HK-2 (cell line): ENCODE measurements at regions not wholly inside any gene's neighbourhood (a gene's known extent, or its start where the extent isn't known, plus 50 kb on each side); places are given as distances from the start of the nearest gene placed in this dataset.
"Not testable (repeated sequence)": the region's sequence is repeated elsewhere in the genome, so short reads cannot be mapped to it uniquely, and the experiment has no call there.

Experiments used
- DNase-seq: peaks from one replicate; pipeline ENCODE4 v3.0.0-alpha.2; 2018; ENCODE audit not compliant: unreplicated experiment

DNA sequence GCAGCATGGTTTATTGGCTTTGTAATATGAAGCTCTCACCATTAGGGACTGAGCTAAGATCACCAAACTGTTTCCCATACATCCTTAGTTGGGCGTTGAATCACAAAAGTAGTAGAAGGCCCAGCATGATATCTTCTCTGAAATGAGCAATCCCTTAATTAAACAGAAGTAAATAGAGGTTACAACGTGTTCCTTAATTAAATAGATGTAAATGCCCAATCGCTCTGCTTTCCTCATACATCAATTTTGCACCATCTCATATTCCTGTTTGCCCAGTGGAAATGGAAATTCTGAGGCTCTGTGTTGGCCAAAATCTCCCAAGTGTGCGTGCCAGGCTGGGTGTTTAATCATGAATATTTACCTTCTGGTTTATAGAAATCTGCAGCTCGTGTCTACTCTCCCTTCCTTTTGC is 107.4 kb upstream of the FOXB1 start:
- DNase-seq, result no peak

DNA sequence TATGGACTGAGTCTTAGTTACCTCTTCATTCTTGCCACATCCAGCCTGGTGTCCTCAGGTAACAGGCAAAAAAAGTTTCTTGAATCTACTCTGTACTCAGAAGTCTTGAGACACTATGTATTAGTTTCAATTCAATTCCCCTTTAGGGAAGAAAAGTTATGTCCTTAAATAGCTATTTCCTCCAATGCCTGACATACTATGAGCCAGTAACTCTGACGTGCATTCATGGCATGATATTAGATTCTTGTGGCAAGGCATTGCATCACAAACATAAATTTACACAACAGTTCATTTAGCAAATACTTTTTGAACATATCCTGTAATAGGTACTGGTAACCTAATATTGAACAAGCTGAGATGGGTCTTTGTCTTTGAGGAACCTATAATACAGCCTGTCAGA is 109.3 kb upstream of the FOXB1 start:
- DNase-seq, result no peak

DNA sequence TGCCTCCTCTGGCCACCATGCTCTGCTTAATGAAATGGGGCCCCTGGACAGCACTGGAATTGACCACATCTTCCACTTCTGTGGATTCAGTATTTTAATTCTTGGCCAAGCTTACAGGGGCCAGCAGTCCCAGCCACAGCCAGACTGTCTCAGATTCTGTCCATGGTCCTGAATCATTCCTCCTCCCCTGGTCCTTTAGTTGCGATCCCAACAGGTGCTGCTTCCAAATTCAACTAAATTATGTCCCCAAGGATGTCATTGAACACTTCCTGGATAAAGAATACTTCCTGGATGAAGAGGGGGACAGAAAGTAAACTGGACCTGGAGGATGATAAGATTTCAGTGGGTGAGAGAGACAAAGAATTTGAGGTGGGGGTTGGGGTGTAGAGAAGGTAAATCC is 111.1 kb upstream of the FOXB1 start:
- no peak for DNase-seq

DNA sequence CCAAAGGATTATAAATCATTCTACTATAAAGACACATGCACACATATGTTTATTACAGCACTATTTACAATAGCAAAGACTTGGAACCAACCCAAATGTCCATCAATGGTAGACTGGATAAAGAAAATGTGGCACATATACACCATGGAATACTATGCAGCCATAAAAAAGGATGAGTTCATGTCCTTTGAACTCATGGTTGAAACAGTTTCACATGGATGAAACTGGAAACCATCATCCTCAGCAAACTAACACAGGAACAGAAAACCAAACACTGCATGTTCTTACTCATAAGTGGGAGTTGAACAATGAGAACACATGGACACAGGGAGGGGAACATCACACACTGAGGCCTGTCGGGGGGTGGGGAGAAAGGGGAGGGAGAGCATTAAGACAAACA is 116.2 kb upstream of the FOXB1 start:
- DNase-seq, result not testable (repeated sequence)

DNA sequence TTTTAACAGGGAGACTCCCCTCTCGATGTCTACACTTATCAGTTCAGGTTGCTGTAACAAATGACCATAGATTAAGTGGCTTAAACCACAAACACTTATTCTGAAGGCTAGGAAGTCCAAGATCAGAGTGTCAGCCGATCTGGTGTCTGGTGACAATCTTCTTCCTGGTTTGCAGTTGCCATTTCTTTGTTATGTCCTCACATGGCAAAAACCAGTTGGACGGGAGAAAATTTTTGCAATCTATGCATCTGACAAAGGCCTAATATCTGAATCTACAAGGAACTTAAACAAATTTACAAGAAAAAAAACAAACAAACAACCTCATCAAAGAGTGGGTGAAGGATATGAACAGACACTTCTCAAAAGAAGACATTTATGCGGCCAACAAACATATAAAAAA is 116.9 kb upstream of the FOXB1 start:
- DNase-seq, result no peak

DNA sequence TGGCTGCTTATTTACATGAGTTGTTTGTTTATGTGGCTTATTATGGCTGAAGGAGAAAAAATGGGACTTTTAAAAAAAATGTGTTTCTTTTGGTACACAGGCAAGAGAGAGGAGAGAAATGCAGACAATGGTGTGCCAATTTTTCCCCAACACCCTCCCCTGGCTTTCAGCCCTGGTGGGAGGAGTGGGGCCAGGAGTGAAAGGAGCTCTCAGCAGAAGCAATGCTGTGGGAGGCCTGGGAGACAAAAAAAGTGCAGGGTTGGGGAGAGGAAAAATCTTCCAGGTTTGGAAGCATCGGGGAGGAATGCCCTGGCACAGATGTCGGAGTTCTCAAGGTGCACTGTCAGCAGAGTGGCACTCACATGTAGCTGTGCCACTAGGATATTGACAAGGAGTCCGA is 117.7 kb upstream of the FOXB1 start:
- DNase-seq, result no peak

DNA sequence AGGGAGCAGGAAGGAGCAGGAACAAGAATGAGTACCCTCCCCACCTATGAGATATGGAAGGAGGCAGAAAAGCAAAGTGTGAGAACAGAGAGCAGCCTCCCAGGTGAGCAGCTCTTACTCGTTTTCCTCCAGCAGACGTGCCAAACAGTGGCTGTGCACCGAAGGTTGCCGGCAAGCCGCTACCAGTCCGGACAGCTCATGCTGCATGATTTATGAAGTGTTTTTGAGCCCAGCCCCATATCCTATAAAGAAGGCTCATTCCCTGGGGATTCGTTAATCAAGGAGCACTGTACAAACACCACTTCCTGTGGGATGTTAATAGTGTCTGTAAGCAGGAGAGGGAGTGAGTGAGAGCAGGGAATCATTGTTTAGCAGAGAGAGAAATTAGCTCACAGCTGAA is 118.3 kb upstream of the FOXB1 start:
- no peak for DNase-seq

DNA sequence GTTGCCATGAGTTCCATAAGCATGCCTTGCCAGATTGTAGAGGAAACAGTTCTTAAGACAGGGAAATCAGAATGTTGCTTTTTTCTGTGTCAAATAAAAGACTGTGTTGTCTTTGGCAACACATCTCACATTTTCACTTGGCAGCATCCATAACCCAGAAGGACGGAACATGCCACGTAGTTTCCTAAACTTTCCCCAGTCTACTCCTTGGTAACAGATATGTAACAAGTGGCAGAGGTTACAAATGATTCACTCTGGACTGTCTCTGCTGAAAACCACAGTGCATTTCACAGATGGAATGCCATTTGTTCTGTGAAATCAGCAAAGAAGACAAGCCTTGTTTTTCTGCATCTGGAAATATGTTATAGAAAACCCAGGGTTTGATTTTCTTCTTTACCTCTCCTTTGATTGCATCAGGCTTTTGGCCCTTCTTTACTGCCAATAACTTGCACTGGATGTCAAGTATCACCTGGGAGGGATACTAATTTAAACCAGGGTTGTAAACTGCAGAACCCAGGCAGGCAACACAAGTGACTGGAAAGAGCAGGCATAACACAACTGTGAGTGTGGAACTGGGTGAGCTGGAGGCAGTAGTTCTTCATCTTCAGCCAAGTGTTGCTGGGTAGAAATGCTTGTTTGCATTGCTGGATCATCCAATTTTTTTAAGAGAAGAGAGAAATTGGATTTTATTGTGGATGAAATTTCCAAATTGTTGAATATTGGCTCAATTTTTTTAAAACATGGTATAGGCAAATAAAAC is 124.4 kb upstream of the FOXB1 start:
- DNase-seq, result no peak

DNA sequence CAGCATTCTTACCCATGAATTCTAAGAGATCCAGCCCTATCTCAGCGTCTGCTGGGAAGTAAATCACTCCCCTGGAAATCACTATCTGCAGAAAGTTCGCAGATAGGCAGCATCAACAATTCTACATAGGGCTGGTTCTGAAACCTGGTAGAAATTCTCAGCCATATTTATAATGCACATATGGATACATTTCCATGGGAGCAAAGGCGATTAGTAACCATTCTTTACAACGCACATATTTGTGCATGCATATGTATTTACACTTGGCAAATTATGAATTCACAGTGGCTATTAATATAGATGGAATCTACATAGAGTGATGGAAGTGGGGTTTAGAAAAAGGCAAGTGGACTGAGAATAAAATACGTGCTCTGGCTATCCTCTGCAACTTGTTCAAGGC is 128.0 kb upstream of the FOXB1 start:
- DNase-seq, result no peak

DNA sequence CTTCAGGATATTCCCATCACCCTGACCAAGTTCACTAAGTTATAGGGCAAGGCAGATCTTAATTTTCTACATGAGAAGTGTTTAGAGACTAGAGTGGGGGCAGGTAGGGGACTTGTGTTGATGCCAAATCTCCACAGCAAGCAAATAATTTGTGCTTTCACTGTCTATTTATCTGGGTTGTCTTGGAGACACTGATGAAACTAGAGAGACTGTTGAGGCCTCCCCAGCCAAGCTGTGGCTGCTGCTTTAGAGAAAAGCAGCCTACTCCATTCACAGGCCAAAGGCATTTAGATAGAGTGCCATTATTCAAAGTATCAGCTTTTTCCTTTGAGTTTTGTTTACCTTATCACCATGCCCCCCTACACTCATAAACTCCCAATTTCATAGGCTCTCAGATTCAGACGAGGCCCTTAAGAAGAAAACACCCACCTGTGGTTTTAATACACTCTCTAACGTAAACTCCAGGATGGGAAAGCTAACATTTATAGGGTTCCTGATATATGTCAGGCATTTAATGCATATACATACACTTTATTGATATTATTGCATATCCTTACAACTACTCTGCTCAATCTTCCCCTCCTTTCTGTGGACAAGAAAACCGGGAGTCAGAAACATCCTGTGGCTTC is 130.4 kb upstream of the FOXB1 start:
- no peak for DNase-seq

DNA sequence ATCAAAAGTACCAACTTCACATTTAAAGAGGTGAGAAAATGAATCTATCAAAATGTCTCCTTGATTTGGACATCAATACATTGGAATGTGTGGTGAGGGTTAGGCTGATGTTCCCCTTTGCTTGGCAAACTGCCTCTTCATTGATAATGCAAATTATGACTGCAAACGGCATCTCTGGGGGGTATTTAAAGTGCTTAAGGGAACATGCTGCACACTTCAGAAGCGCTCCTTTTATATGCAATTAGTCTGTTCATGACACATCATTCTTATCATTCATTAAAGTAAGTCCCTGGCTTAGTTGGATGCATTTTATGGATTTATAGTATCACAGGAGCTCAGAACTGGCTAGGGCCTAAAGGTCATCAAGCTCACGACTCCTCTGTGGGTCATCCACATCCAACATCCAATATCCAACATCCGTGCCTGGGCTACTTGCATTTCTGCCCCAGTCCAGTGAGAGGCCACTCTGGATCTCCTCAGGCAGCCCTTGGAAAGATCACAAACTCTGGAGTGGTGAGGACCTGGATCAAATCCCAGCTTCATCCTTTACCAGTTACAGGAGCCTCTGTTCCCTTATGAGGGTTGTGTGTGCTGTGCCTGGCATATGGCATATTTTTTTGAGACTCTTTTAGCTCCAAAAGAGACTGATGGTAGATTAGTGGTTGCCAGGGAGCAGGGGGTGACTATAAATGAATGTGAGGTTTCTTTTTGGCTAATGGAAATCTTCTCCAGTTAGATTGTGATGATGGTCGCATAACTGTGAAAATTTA is 136.8 kb upstream of the FOXB1 start:
- no peak for DNase-seq

DNA sequence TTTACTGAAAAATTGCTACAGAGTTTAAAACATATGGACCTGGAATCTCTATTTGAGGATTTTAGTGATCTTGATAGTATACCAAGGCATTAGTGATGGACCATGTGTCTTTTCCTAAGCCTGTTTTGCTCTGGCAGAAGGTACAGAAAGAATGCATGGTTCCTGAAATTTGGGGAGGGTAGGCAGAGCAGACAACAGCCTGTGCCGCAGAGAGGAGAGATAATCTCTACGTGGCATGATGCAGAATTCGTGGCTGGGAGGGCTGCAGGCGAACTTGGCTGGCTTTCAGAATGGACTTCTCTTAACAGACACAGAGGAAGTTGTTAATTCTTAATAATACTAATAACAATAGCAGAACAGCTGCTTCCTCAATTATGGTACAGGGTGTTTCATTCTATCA is 137.5 kb upstream of the FOXB1 start:
- DNase-seq, result no peak

DNA sequence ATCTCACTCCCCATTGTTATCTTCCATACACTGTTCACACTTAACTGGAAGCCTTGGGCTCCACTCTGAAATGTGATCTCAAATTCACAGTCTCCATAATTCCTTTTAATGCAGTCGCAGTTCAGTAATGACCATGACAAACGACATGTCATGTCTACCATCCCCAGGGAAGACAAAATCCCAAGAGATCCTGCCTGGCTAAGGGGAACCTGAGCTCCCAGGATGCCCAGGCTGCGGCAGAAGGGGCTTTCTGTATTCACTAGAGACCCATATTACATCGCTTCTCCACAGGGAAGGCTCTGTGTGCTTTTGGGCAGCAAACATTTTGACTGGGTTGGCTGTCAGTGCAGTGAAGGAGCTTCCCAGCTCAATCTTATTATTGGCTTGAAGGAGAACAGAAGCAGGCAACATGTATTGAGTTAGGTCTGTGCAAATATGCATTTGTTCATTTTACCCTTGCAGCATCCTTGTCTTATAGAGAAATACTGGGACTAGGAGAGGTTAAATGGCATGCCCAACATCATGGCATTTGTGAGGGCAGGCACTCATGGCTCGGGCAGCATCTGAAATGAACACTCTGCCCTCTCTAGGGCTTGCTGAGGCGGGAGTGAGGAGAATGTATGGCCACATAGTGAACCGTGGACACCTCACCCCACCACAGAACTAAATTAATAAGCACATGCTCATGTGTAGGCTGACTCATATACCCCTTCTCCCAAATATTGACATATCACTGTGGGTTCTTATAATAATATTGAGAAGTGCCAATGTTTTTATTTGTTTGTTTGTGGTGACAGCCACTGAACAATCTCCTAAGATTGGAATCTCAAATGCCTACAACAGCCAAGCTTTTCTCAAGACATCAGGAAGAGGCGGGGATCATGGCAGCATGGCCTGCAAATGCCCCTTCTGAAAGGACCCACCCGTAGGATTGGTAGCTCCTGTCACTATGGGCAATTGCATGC is 141.6 kb upstream of the FOXB1 start:
- DNase-seq, result no peak

DNA sequence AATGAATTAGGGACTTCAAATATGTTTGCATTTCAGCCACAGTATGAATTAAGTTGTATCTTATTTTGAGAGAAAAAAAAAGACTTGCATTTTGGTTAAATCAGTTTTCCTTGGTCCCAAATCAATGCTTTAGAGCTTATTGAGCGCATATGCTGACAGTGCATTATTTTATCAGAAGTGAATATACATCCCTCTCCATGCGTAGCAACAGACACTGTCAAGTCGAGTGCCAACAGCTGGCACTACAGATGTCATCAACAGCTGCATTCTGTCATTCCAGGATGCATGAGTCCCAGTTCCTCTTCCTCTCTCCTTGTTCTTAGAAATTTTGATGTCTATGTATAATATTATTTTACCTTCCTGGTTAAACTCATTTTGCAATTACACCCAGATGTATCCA is 156.1 kb upstream of the FOXB1 start:
- no peak for DNase-seq

DNA sequence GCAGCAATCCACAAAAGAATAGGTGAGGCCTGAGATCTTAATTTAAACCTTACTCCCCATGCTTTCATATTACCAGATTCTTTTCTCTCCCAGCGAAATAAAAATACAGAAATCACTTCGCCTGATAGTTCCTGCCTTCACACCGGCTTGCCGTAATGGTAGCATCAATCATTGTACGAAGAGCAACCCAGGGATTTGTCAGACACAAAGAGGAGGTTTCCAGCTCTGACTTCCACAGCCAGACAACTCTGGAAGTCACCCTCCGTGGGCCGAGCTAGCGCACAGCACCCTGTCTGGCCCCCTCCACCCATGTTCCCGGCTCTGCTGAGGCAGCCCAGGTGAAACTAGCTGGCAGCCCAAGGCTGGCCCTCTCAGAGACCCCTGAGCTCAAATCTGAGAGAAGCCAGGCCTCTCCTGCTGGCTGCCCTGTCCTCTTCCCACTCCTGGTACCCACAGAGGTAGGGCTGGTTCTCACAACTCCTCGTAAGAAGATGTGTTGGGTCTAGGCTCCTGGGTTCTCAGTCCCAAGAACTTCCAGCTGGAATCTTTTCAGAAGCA is 156.9 kb upstream of the BNIP2 start:
- no peak for DNase-seq

DNA sequence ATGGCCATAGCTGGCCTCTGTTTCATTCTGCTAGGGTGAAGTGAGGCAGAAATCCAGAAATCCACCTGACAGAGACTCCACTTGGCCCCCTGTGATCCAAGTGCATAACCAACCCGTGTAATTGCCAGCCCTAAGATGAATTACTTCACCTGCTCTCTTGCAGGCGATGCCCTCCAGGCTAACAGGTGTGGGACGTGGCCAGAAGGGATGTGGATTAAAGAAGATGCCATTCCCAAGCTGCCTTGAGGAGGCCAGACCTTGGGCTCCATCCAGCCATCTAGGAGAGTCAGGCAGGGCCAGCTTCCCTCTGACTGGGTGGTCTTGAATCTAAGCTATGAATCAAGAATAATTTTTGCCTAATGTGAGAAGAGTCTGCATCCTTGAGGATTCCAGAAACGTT is 154.5 kb upstream of the BNIP2 start:
- DNase-seq, result no peak

DNA sequence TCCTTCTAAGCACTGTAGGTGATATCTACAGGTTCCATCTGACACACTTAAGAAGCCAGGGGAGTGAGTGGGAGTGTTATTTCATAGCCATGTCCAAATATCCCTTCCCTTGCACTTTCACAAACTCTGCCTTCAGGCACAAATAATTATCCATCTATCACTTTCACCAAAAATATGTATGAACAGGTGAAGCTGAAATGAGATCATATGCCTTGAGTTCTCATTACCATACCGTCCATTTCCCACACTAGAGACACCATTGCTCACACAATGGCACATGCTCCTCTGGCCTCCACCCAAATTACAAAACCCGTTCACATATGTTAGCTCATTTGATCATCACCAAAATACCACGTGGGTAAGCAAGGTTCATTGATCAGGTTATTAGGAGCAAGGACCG is 151.9 kb upstream of the BNIP2 start:
- no peak for DNase-seq

DNA sequence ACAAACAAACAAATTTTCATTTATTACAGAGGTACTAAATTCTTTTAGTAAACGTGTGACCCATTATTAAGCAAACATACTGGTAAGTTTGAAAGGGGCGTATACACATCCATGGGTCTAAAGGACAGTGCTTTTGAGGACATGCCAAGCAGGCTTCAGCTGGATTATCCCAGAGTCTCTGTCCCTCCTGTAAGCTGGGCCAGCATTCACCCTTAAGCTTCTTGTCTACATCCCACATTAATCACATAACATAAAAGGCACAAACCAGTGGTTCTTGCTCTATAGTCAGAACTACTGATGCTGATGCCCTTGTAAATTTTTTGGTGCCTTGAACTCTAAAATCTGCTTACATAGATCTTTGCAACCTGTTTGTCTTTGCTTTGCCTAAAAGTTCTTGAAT is 150.8 kb upstream of the BNIP2 start:
- DNase-seq, result no peak

DNA sequence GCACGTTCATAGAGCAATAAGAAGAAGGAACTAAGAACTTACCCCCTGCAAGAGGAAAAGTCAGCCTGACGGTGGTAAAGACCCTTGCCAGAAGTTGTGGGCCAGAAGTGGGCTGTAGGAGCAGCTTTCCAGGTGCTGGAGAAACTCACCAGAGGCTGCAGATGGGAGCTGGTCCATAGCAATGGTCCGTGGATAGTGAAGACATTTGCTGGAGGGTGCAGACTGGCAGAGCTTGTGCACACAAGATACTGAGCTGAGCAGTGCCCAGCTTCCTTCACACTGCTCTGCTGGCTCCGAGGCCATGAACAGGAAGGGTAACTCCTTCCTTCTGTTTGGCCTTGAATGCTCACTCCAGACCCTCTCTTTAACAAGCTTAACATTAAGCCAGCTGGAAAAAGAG is 149.8 kb upstream of the BNIP2 start:
- DNase-seq, result no peak

DNA sequence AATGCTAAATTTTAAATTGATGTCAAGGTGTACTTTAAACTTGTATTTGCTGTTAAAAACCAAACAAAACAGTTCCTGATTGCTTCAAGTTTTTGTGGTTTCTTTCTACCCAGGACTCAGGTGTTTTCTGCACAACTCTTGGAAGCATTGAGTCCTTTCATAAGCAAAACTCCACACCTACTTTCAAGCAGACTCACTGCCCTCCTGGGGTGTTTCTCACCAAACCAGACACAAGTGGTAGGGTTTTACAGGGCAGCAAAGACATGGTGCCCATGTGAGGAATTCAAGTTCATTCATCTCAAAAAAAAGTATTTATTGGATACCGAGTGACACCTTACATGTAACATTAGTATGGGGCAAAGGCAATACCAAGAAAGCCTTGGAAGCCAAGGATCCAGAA is 146.7 kb upstream of the BNIP2 start:
- DNase-seq, result no peak

DNA sequence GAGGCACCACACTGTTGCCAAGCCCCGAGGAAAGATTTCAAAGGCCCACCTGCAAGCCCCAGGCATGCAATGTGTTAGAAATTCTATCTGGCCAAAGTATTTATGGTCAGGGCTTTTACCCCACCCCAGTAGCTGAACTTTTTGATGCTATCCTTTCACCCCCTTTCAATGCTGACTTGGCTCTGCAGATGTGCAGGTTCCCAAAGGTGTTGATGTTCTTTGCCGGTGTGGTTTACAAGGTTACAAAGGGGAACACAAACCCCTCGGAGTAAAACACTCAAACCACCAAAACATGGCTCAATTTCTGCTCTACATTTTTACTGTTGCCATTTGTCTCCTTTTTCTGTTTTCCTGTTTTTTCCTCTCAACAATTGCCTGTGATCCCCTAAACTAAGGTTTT is 145.4 kb upstream of the BNIP2 start:
- DNase-seq, result no peak

DNA sequence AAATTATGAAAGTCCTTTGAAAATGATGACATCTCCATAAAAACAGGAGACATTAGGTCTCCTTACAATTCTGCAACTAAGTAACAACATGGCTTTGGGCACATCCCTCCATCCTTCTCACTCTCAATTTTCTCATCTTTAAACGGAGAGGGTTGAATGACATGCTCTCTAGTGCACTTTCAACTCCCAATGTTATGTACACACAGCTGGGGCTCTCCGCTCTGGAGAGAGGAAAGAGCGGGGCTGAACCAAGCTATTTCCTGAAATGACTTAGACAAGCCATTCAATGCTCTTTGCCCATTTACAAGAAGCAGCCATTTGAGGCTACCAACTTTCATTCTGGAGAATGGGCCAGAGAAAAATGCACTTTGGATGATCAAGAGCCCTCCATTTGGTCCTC is 144.2 kb upstream of the BNIP2 start:
- DNase-seq, result no peak
